ENCODE measurements at regions not wholly inside any gene's neighbourhood (a gene's known extent, or its start where the extent isn't known, plus 50 kb on each side); places are given as distances from the start of the nearest gene placed in this dataset.

GRCh38 chr5:88045931-88046461 lies 222.6 kb downstream of the TMEM161B start:
- TF ChIP-seq POLR2A (IDR thresholded peaks at IDR 0.05; ENCODE audit: low read length) (no peak), GATA1 (IDR thresholded peaks at IDR 0.05; ENCODE audit: low read depth, low read length) (no peak)

Measured in erythroblast (primary cell).